ENCODE measurements at regions not wholly inside any gene's neighbourhood (a gene's known extent, or its start where the extent isn't known, plus 50 kb on each side); places are given as distances from the start of the nearest gene placed in this dataset.

GRCh38 chr21:26412885-26413284 lies 160.2 kb downstream of the CYYR1 start:
- no peak for DNase-seq (ENCODE audit: low spot score)

GRCh38 chr21:26409735-26410134 lies 163.4 kb downstream of the CYYR1 start:
- DNase-seq (ENCODE audit: low spot score): no peak

GRCh38 chr21:26408511-26408910 lies 164.6 kb downstream of the CYYR1 start:
- no peak for DNase-seq (ENCODE audit: low spot score)

GRCh38 chr21:26406526-26406925 lies 166.6 kb downstream of the CYYR1 start:
- no peak for DNase-seq (ENCODE audit: low spot score)

GRCh38 chr21:26405735-26406361 lies 167.2 kb downstream of the CYYR1 start:
- DNase-seq (ENCODE audit: low spot score): peak; percentile 62

GRCh38 chr21:26405071-26405470 lies 168.0 kb downstream of the CYYR1 start:
- no peak for DNase-seq (ENCODE audit: low spot score)

GRCh38 chr21:26404288-26404687 lies 168.8 kb downstream of the CYYR1 start:
- no peak for DNase-seq (ENCODE audit: low spot score)

GRCh38 chr21:26403321-26403720 lies 169.8 kb downstream of the CYYR1 start:
- no peak for DNase-seq (ENCODE audit: low spot score)

- DNase-seq (ENCODE audit: low spot score): no peak
Observed at GRCh38 chr21:26397545-26397944, 175.5 kb downstream of the CYYR1 start.

GRCh38 chr21:26394341-26394740 lies 178.7 kb downstream of the CYYR1 start:
- no peak for DNase-seq (ENCODE audit: low spot score)

GRCh38 chr21:26391166-26391565 lies 181.9 kb downstream of the CYYR1 start:
- DNase-seq (ENCODE audit: low spot score): no peak

GRCh38 chr21:26389971-26390641 lies 183.0 kb downstream of the CYYR1 start:
- DNase-seq (ENCODE audit: low spot score): peak; percentile 59

GRCh38 chr21:26388731-26389231 lies 184.3 kb downstream of the CYYR1 start:
- peak; percentile 34 for DNase-seq (ENCODE audit: low spot score)

GRCh38 chr21:26385721-26386120 lies 187.4 kb downstream of the CYYR1 start:
- no peak for DNase-seq (ENCODE audit: low spot score)

GRCh38 chr21:26379561-26379960 lies 193.5 kb downstream of the CYYR1 start:
- DNase-seq (ENCODE audit: low spot score): no peak

- DNase-seq (ENCODE audit: low spot score): no peak
Observed at GRCh38 chr21:26377111-26377694, 195.9 kb downstream of the CYYR1 start.

- no peak for DNase-seq (ENCODE audit: low spot score)
Observed at GRCh38 chr21:26374817-26375216, 198.3 kb downstream of the CYYR1 start.

- DNase-seq (ENCODE audit: low spot score): no peak
Observed at GRCh38 chr21:26368591-26369320, 198.2 kb upstream of the APP start.

GRCh38 chr21:26366781-26367180 lies 196.2 kb upstream of the APP start:
- peak; percentile 25 for DNase-seq (ENCODE audit: low spot score)

GRCh38 chr21:26365849-26366248 lies 195.3 kb upstream of the APP start:
- no peak for DNase-seq (ENCODE audit: low spot score)

- no peak for DNase-seq (ENCODE audit: low spot score)
Observed at GRCh38 chr21:26351661-26352060, 181.1 kb upstream of the APP start.

GRCh38 chr21:26332867-26333266 lies 162.3 kb upstream of the APP start:
- DNase-seq (ENCODE audit: low spot score): peak; percentile 2
